ENCODE measurements at regions not wholly inside any gene's neighbourhood (a gene's known extent, or its start where the extent isn't known, plus 50 kb on each side); places are given as distances from the start of the nearest gene placed in this dataset.

GRCh38 chr3:176193032-176193730, 1004.1 kb downstream of the TBL1XR1 start:
- no peak for TF ChIP-seq POLR2A (IDR thresholded peaks at IDR 0.05; ENCODE audit: low read length)
- no peak for TF ChIP-seq GATA1 (IDR thresholded peaks at IDR 0.05; ENCODE audit: low read depth, low read length)

Measured in erythroblast (primary cell).